ENCODE measurements at regions not wholly inside any gene's neighbourhood (a gene's known extent, or its start where the extent isn't known, plus 50 kb on each side); places are given as distances from the start of the nearest gene placed in this dataset.
"Not testable (repeated sequence)": the region's sequence is repeated elsewhere in the genome, so short reads cannot be mapped to it uniquely, and the experiment has no call there.

GRCh38 chr6:159535656-159536350 lies 157.2 kb downstream of the SOD2 start:
- in situ Hi-C loops (cut with MboI; ENCODE audit: low pct_unique_long_range_greater_than_20kb, low sequenced_read_pairs), result no loop called here
- no peak for DNase-seq

GRCh38 chr6:159533568-159533967 lies 159.5 kb downstream of the SOD2 start:
- DNase-seq, result no peak
- in situ Hi-C loops (cut with MboI; ENCODE audit: low pct_unique_long_range_greater_than_20kb, low sequenced_read_pairs), result no loop called here

GRCh38 chr6:159533016-159533415 lies 160.0 kb downstream of the SOD2 start:
- no peak for DNase-seq
- in situ Hi-C loops (cut with MboI; ENCODE audit: low pct_unique_long_range_greater_than_20kb, low sequenced_read_pairs), result no loop called here

GRCh38 chr6:159532155-159532554 lies 160.9 kb downstream of the SOD2 start:
- in situ Hi-C loops (cut with MboI; ENCODE audit: low pct_unique_long_range_greater_than_20kb, low sequenced_read_pairs), result no loop called here

GRCh38 chr6:159529934-159530333 lies 163.1 kb downstream of the SOD2 start:
- in situ Hi-C loops (cut with MboI; ENCODE audit: low pct_unique_long_range_greater_than_20kb, low sequenced_read_pairs), result no loop called here
- DNase-seq, result no peak

More at GRCh38 chr6:159532155-159532554, 160.9 kb downstream of the SOD2 start:
- DNase-seq, result no peak

GRCh38 chr6:159527351-159527750 lies 165.7 kb downstream of the SOD2 start:
- DNase-seq, result no peak
- in situ Hi-C loops (cut with MboI; ENCODE audit: low pct_unique_long_range_greater_than_20kb, low sequenced_read_pairs), result no loop called here

GRCh38 chr6:159525445-159526025 lies 167.5 kb downstream of the SOD2 start:
- no peak for DNase-seq
- in situ Hi-C loops (cut with MboI; ENCODE audit: low pct_unique_long_range_greater_than_20kb, low sequenced_read_pairs), result no loop called here

- in situ Hi-C loops (cut with MboI; ENCODE audit: low pct_unique_long_range_greater_than_20kb, low sequenced_read_pairs), result no loop called here
- no peak for DNase-seq
These were observed 170.0 kb downstream of the SOD2 start for GRCh38 chr6:159522877-159523547.

GRCh38 chr6:159521962-159522361 lies 171.1 kb downstream of the SOD2 start:
- in situ Hi-C loops (cut with MboI; ENCODE audit: low pct_unique_long_range_greater_than_20kb, low sequenced_read_pairs), result no loop called here
- DNase-seq, result no peak

- no peak for DNase-seq
- in situ Hi-C loops (cut with MboI; ENCODE audit: low pct_unique_long_range_greater_than_20kb, low sequenced_read_pairs), result no loop called here
These were observed 173.0 kb downstream of the SOD2 start for GRCh38 chr6:159520002-159520401.

- in situ Hi-C loops (cut with MboI; ENCODE audit: low pct_unique_long_range_greater_than_20kb, low sequenced_read_pairs); DNase-seq: not testable (repeated sequence)
These were observed 177.2 kb downstream of the SOD2 start for GRCh38 chr6:159515811-159516210.

- in situ Hi-C loops (cut with MboI; ENCODE audit: low pct_unique_long_range_greater_than_20kb, low sequenced_read_pairs), result no loop called here
- DNase-seq, result no peak
These were observed 179.1 kb downstream of the SOD2 start for GRCh38 chr6:159513914-159514313.

GRCh38 chr6:159513074-159513720 lies 179.8 kb downstream of the SOD2 start:
- DNase-seq, result no peak
- in situ Hi-C loops (cut with MboI; ENCODE audit: low pct_unique_long_range_greater_than_20kb, low sequenced_read_pairs), result no loop called here

GRCh38 chr6:159512571-159512970 lies 180.5 kb downstream of the SOD2 start:
- no peak for DNase-seq

GRCh38 chr6:159512104-159512503 lies 180.9 kb downstream of the SOD2 start:
- DNase-seq, result no peak
- in situ Hi-C loops (cut with MboI; ENCODE audit: low pct_unique_long_range_greater_than_20kb, low sequenced_read_pairs), result no loop called here

More at GRCh38 chr6:159512571-159512970, 180.5 kb downstream of the SOD2 start:
- in situ Hi-C loops (cut with MboI; ENCODE audit: low pct_unique_long_range_greater_than_20kb, low sequenced_read_pairs), result no loop called here

GRCh38 chr6:159510141-159510540 lies 182.9 kb downstream of the SOD2 start:
- in situ Hi-C loops (cut with MboI; ENCODE audit: low pct_unique_long_range_greater_than_20kb, low sequenced_read_pairs), result no loop called here

GRCh38 chr6:159508931-159509330 lies 184.1 kb downstream of the SOD2 start:
- in situ Hi-C loops (cut with MboI; ENCODE audit: low pct_unique_long_range_greater_than_20kb, low sequenced_read_pairs), result no loop called here
- no peak for DNase-seq

More at GRCh38 chr6:159510141-159510540, 182.9 kb downstream of the SOD2 start:
- DNase-seq, result no peak

- no peak for DNase-seq
- in situ Hi-C loops (cut with MboI; ENCODE audit: low pct_unique_long_range_greater_than_20kb, low sequenced_read_pairs), result no loop called here
These were observed 187.0 kb downstream of the SOD2 start for GRCh38 chr6:159506048-159506447.

GRCh38 chr6:159505140-159505922 lies 187.7 kb downstream of the SOD2 start:
- in situ Hi-C loops (cut with MboI; ENCODE audit: low pct_unique_long_range_greater_than_20kb, low sequenced_read_pairs), result no loop called here
- no peak for DNase-seq

All from KBM-7 (cell line).